ENCODE measurements at regions not wholly inside any gene's neighbourhood (a gene's known extent, or its start where the extent isn't known, plus 50 kb on each side); places are given as distances from the start of the nearest gene placed in this dataset.

GRCh38 chr2:84214455-84214854 lies 244.6 kb downstream of the SUCLG1 start:
- Histone ChIP-seq H3K27me3 (no peaks in the 10 kb centered on the region), H3K27ac (no peak overlapping the region), H3K4me3 (no peak overlapping the region), H3K4me1 (no peaks in the 10 kb centered on the region), H3K9me3 (no peaks in the 10 kb centered on the region), H3K36me3 (ENCODE audit: low read depth, missing control alignments) (no peaks in the 10 kb centered on the region)
- intact Hi-C loops (cut with DNase I; ENCODE audit: low total_unique reads): no loop called here
- TF ChIP-seq CTCF (IDR thresholded peaks at IDR 0.05): no peak
- TF ChIP-seq POLR2A (IDR thresholded peaks at IDR 0.05): no peak
- 56 to 78% methylated on average over 3 of the region's 3 CpGs for WGBS, 2 donors
- no peak for DNase-seq

GRCh38 chr2:84212611-84213314 lies 246.3 kb downstream of the SUCLG1 start:
- no peaks in the 10 kb centered on the region for H3K27me3 ChIP-seq
- H3K4me3 ChIP-seq: no peak overlapping the region
- TF ChIP-seq POLR2A (IDR thresholded peaks at IDR 0.05) (no peak), CTCF (IDR thresholded peaks at IDR 0.05) (no peak)
- DNase-seq: no peak
- intact Hi-C loops (cut with DNase I; ENCODE audit: low total_unique reads): no loop called here
- no peaks in the 10 kb centered on the region for H3K36me3 ChIP-seq (ENCODE audit: low read depth, missing control alignments)
- no peaks in the 10 kb centered on the region for H3K4me1 ChIP-seq
- no peaks in the 10 kb centered on the region for H3K9me3 ChIP-seq
- H3K27ac ChIP-seq: no peak overlapping the region
- WGBS, 2 donors: 85 to 89% methylated on average over 5 of the region's 5 CpGs

- H3K36me3 ChIP-seq (ENCODE audit: low read depth, missing control alignments): no peaks in the 10 kb centered on the region
- no peaks in the 10 kb centered on the region for H3K9me3 ChIP-seq
- H3K4me1 ChIP-seq: no peaks in the 10 kb centered on the region
- DNase-seq: no peak
- intact Hi-C loops (cut with DNase I; ENCODE audit: low total_unique reads): no loop called here
- H3K27me3 ChIP-seq: no peaks in the 10 kb centered on the region
- TF ChIP-seq POLR2A (IDR thresholded peaks at IDR 0.05) (no peak), CTCF (IDR thresholded peaks at IDR 0.05) (no peak)
- 59% methylated on average over 7 of the region's 7 CpGs for WGBS, 2 donors
- H3K27ac ChIP-seq: no peak overlapping the region
- H3K4me3 ChIP-seq: no peak overlapping the region
Observed at GRCh38 chr2:84209941-84210340, 249.1 kb downstream of the SUCLG1 start.

- H3K9me3 ChIP-seq: no peaks in the 10 kb centered on the region
- intact Hi-C loops (cut with DNase I; ENCODE audit: low total_unique reads): no loop called here
- no peak for DNase-seq
- no peak for TF ChIP-seq POLR2A (IDR thresholded peaks at IDR 0.05)
- TF ChIP-seq CTCF (IDR thresholded peaks at IDR 0.05): no peak
- no peaks in the 10 kb centered on the region for H3K27me3 ChIP-seq
- no peak overlapping the region for H3K27ac ChIP-seq
- H3K36me3 ChIP-seq (ENCODE audit: low read depth, missing control alignments): no peaks in the 10 kb centered on the region
- WGBS, 2 donors: 83 to 97% methylated on average over 3 of the region's 3 CpGs
- H3K4me3 ChIP-seq: no peak overlapping the region
- H3K4me1 ChIP-seq: no peaks in the 10 kb centered on the region
Observed at GRCh38 chr2:84204995-84205394, 254.1 kb downstream of the SUCLG1 start.

GRCh38 chr2:84202166-84202565 lies 256.9 kb downstream of the SUCLG1 start:
- H3K4me1 ChIP-seq: no peaks in the 10 kb centered on the region
- no peak overlapping the region for H3K4me3 ChIP-seq
- no peak overlapping the region for H3K27ac ChIP-seq
- 82 to 90% methylated on average over 4 of the region's 4 CpGs for WGBS, 2 donors
- intact Hi-C loops (cut with DNase I; ENCODE audit: low total_unique reads): no loop called here
- no peak for DNase-seq
- H3K27me3 ChIP-seq: no peaks in the 10 kb centered on the region
- no peaks in the 10 kb centered on the region for H3K9me3 ChIP-seq
- TF ChIP-seq CTCF (IDR thresholded peaks at IDR 0.05) (no peak), POLR2A (IDR thresholded peaks at IDR 0.05) (no peak)
- no peaks in the 10 kb centered on the region for H3K36me3 ChIP-seq (ENCODE audit: low read depth, missing control alignments)

Data from testis (tissue), 2 donors.